ENCODE measurements at regions not wholly inside any gene's neighbourhood (a gene's known extent, or its start where the extent isn't known, plus 50 kb on each side); places are given as distances from the start of the nearest gene placed in this dataset.

- TF ChIP-seq EP300 (IDR thresholded peaks at IDR 0.05; ENCODE audit: borderline replicate concordance) (no peak), CREB1 (IDR thresholded peaks at IDR 0.05; ENCODE audit: low read depth) (no peak), NFIC (IDR thresholded peaks at IDR 0.05) (no peak), RAD21 (IDR thresholded peaks at IDR 0.05; ENCODE audit: low read depth) (no peak)
Measured at GRCh38 chr4:187612301-187612700, 383.3 kb upstream of the ZFP42 start.

- TF ChIP-seq TEAD4 (IDR thresholded peaks at IDR 0.05): no peak
- no peak for TF ChIP-seq ZBTB7A (IDR thresholded peaks at IDR 0.05; ENCODE audit: low read depth)
- no peak for TF ChIP-seq EP300 (IDR thresholded peaks at IDR 0.05; ENCODE audit: borderline replicate concordance)
- TF ChIP-seq CEBPB (IDR thresholded peaks at IDR 0.05): no peak
- TF ChIP-seq YY1 (IDR thresholded peaks at IDR 0.05; ENCODE audit: low read depth): no peak
- no peak for TF ChIP-seq USF1 (IDR thresholded peaks at IDR 0.05)
Measured at GRCh38 chr4:187613089-187613839, 382.3 kb upstream of the ZFP42 start.

- TF ChIP-seq RAD21 (IDR thresholded peaks at IDR 0.05; ENCODE audit: low read depth): no peak
- no peak for TF ChIP-seq EGR1 (IDR thresholded peaks at IDR 0.05)
- no peak for TF ChIP-seq TCF12 (IDR thresholded peaks at IDR 0.05; ENCODE audit: low read depth)
- no peak for TF ChIP-seq TAF1 (IDR thresholded peaks at IDR 0.05; ENCODE audit: low read depth)
- no peak for TF ChIP-seq ZBTB7A (IDR thresholded peaks at IDR 0.05; ENCODE audit: low read depth)
- no peak for TF ChIP-seq MAX (IDR thresholded peaks at IDR 0.05)
- no peak for TF ChIP-seq FOXM1 (IDR thresholded peaks at IDR 0.05; ENCODE audit: borderline replicate concordance, low read depth)
- no peak for TF ChIP-seq USF1 (IDR thresholded peaks at IDR 0.05)
- no peak for TF ChIP-seq EP300 (IDR thresholded peaks at IDR 0.05; ENCODE audit: borderline replicate concordance)
- no peak for TF ChIP-seq TEAD4 (IDR thresholded peaks at IDR 0.05)
- TF ChIP-seq YY1 (IDR thresholded peaks at IDR 0.05; ENCODE audit: low read depth): no peak
- TF ChIP-seq NFIC (IDR thresholded peaks at IDR 0.05): no peak
- TF ChIP-seq CEBPB (IDR thresholded peaks at IDR 0.05): no peak
Measured at GRCh38 chr4:187615972-187616371, 379.6 kb upstream of the ZFP42 start.

GRCh38 chr4:187617113-187617512, 378.5 kb upstream of the ZFP42 start:
- TF ChIP-seq CREB1 (IDR thresholded peaks at IDR 0.05; ENCODE audit: low read depth) (no peak), RAD21 (IDR thresholded peaks at IDR 0.05; ENCODE audit: low read depth) (no peak), EGR1 (IDR thresholded peaks at IDR 0.05) (no peak), MAX (IDR thresholded peaks at IDR 0.05) (no peak), NFIC (IDR thresholded peaks at IDR 0.05) (no peak), TCF12 (IDR thresholded peaks at IDR 0.05; ENCODE audit: low read depth) (no peak), REST (IDR thresholded peaks at IDR 0.05; ENCODE audit: low read depth) (no peak), YY1 (IDR thresholded peaks at IDR 0.05; ENCODE audit: low read depth) (no peak), FOXM1 (IDR thresholded peaks at IDR 0.05; ENCODE audit: borderline replicate concordance, low read depth) (no peak)

GRCh38 chr4:187618701-187619281, 376.8 kb upstream of the ZFP42 start:
- TF ChIP-seq CEBPB (IDR thresholded peaks at IDR 0.05) (no peak), YY1 (IDR thresholded peaks at IDR 0.05; ENCODE audit: low read depth) (no peak), EGR1 (IDR thresholded peaks at IDR 0.05) (no peak), RAD21 (IDR thresholded peaks at IDR 0.05; ENCODE audit: low read depth) (no peak), REST (IDR thresholded peaks at IDR 0.05; ENCODE audit: low read depth) (no peak), FOXM1 (IDR thresholded peaks at IDR 0.05; ENCODE audit: borderline replicate concordance, low read depth) (no peak), TAF1 (IDR thresholded peaks at IDR 0.05; ENCODE audit: low read depth) (no peak), TEAD4 (IDR thresholded peaks at IDR 0.05) (no peak), NFIC (IDR thresholded peaks at IDR 0.05) (no peak), CREB1 (IDR thresholded peaks at IDR 0.05; ENCODE audit: low read depth) (no peak), EP300 (IDR thresholded peaks at IDR 0.05; ENCODE audit: borderline replicate concordance) (no peak), USF1 (IDR thresholded peaks at IDR 0.05) (no peak), MAX (IDR thresholded peaks at IDR 0.05) (no peak), TCF12 (IDR thresholded peaks at IDR 0.05; ENCODE audit: low read depth) (no peak), ZBTB7A (IDR thresholded peaks at IDR 0.05; ENCODE audit: low read depth) (no peak)

All from Ishikawa (cell line).